Upper lobe of left lung (tissue), 6 donors: ENCODE measurements at regions not wholly inside any gene's neighbourhood (a gene's known extent, or its start where the extent isn't known, plus 50 kb on each side); places are given as distances from the start of the nearest gene placed in this dataset.
A peak's percentile ranks its signal among the peaks of the same experiment; 100 is the strongest.

Experiments
- ATAC-seq, 2 donors: fragments of 200-7000 bp; cut with Tn5 transposase; one replicate each; pipeline ENCODE4 v1.9.1; 2022; ENCODE audit warnings: mild to moderate bottlenecking in 2 of 2, moderate library complexity in 2 of 2; ENCODE audit not compliant: low FRiP score in 2 of 2
- DNase-seq, 2 donors: peaks; one replicate each; pipeline ENCODE4 v3.0.0-alpha.2; 2019 to 2020
- H3K27ac ChIP-seq, 4 donors: fragments of 200-600 bp; sonication (generic); one replicate each; pipeline ENCODE4 v1.5.1; 2016 to 2019
- H3K27me3 ChIP-seq, 4 donors: fragments of 200-600 bp; sonication (generic); one replicate each; pipeline ENCODE4 v1.5.1; 2017 to 2019
- H3K36me3 ChIP-seq, 4 donors: fragments of 200-600 bp; sonication (generic); one replicate each; pipeline ENCODE4 v1.5.1; 2016 to 2019
- H3K4me1 ChIP-seq, 4 donors: fragments of 200-600 bp; sonication (generic); one replicate each; pipeline ENCODE4 v1.5.1; 2018 to 2019
- H3K4me3 ChIP-seq, 4 donors: fragments of 200-600 bp; sonication (generic); one replicate each; pipeline ENCODE4 v1.5.1; 2017 to 2019; ENCODE audit warnings: mild to moderate bottlenecking in 2 of 4, moderate library complexity in 1 of 4
- H3K9me3 ChIP-seq, 4 donors: fragments of 200-600 bp; sonication (generic); one replicate each; pipeline ENCODE4 v1.5.1; 2018 to 2019
- EP300 ChIP-seq, 4 donors: sonication (generic); formaldehyde crosslinking; IDR thresholded peaks; one replicate each; pipeline ENCODE4 v1.5.1; 2017; ENCODE audit warnings: antibody characterized with exemption in 4 of 4, control low read depth in 2 of 4
- POLR2A ChIP-seq, 4 donors: fragments of 450-650 bp; IDR thresholded peaks; one replicate each; pipeline ENCODE4 v1.5.1; 2016 to 2017; ENCODE audit warnings: antibody characterized with exemption in 4 of 4, mild to moderate bottlenecking in 2 of 4
- POLR2AphosphoS5 ChIP-seq, 2 donors: sonication (generic); formaldehyde crosslinking; IDR thresholded peaks; one replicate each; pipeline ENCODE4 v1.5.1; 2017; ENCODE audit warnings: antibody characterized with exemption in 2 of 2
- WGBS, 2 donors: methylation state at CpG; one replicate each; pipeline ENCODE4 v1.1.5; 2017 to 2018; 5-methylcytosine and 5-hydroxymethylcytosine counted together
- TF ChIP-seq, protein P1 (sequence below), 6 experiments: fragments of 450-650 bp in 4 of 6; fragments of 200-600 bp in 2 of 6; sonication (generic) in 2 of 6; IDR thresholded peaks; one replicate each; pipeline ENCODE4 v1.5.1; 2016 to 2019; ENCODE audit warnings: antibody characterized with exemption in 6 of 6
- donor health status: DM: no; HTN: no; CAD: no; lungs with moderate emphysema.
- donor health status: DM: no; HTN: yes; CAD: no; lungs with severe emphysema.

DNA sequence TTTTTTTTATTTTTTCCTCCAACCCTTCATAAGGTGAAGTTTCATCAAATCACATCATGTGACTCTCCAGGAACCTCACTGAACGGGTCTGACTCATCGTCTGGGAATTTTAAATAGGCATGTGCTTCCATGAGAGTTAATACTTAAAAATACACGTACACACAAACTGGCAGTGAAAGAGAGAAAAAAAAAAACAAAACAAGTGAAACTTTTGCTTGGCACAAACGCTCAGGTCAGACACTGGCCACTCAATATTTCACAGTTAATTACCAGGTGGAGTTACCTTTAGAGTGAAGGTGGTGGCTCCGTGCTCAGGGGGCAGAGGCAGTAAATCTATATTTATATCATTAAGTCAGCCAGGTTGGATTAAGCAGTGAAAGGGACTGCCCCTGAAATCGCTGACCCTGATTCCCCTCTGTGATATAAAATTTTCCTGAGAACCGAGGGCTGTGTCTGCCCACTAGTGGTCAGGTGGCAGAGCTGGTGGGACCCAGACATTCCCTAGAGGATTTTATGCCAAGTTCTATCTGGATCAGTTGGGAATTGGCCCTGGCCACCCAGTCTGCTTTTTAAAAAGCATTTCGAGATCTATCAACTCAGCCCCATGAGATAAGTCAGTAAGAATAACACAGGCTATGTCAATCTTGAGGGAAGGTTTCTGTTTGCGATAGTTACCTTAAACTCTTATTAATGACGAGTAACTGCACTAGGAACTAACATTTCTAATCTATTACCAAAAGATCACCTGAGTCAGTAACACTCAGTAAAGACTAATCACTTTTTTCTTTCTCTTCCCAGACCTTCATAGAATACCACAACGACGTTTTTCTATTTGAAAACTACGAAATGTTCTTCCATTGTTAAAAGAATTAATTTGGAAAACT is 259.1 kb downstream of the HDGFL1 start:
- no peaks in the 10 kb centered on the region for H3K36me3 ChIP-seq
- H3K27me3 ChIP-seq, result no peaks in the 10 kb centered on the region
- H3K4me1 ChIP-seq, result peaks cover 4 to 15% (median 11%) of the 10 kb centered on the region in 4 donors
- H3K4me3 ChIP-seq, result peak overlapping the region in 1 of 4 donors; percentile 15
- peak in 1 of 2 donors; percentile 49 for DNase-seq
- 33 to 43% methylated on average over 13 of the region's 13 CpGs for whole genome bisulfite sequencing, 2 donors
- peak in 2 of 4 donors; percentile 18 to 88 for TF ChIP-seq EP300 (IDR thresholded peaks at IDR 0.05)
- no peak for TF ChIP-seq POLR2AphosphoS5 (IDR thresholded peaks at IDR 0.05)
- TF ChIP-seq POLR2A (IDR thresholded peaks at IDR 0.05), result no peak
- TF ChIP-seq, protein P1, sequence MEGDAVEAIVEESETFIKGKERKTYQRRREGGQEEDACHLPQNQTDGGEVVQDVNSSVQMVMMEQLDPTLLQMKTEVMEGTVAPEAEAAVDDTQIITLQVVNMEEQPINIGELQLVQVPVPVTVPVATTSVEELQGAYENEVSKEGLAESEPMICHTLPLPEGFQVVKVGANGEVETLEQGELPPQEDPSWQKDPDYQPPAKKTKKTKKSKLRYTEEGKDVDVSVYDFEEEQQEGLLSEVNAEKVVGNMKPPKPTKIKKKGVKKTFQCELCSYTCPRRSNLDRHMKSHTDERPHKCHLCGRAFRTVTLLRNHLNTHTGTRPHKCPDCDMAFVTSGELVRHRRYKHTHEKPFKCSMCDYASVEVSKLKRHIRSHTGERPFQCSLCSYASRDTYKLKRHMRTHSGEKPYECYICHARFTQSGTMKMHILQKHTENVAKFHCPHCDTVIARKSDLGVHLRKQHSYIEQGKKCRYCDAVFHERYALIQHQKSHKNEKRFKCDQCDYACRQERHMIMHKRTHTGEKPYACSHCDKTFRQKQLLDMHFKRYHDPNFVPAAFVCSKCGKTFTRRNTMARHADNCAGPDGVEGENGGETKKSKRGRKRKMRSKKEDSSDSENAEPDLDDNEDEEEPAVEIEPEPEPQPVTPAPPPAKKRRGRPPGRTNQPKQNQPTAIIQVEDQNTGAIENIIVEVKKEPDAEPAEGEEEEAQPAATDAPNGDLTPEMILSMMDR (IDR thresholded peaks at IDR 0.05), result peak in 5 of 6 experiments; percentile 35 to 51 (median 38)
- H3K27ac ChIP-seq, result peak overlapping the region; percentile 38 to 74 (median 64)
- peak; percentile 88 to 89 for ATAC-seq
- H3K9me3 ChIP-seq, result no peaks in the 10 kb centered on the region

DNA sequence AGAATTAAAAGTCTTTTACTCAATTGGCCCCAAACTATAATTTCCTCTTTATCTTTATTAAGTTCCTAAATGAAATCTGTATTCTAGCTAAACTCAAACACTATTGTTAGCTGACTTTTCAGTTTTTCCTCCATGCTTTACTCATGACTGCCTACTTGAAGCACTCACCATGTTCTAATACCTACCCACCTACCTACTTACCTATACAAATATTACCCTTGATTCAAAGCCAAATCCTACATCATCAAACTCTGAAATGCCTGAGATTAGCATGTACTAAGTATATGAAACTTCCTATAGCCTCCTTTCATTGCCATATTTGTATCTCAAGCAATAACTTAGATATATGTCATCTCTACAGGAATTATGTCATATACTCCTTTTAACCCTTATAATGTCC is 259.7 kb downstream of the HDGFL1 start:
- ATAC-seq (no peak), DNase-seq (no peak)
- no peaks in the 10 kb centered on the region for H3K27me3 ChIP-seq
- no peaks in the 10 kb centered on the region for H3K36me3 ChIP-seq
- H3K27ac ChIP-seq, result peak overlapping the region in 2 of 4 donors; percentile 38 to 74
- H3K9me3 ChIP-seq, result no peaks in the 10 kb centered on the region
- no peak overlapping the region for H3K4me3 ChIP-seq
- peaks cover 4 to 15% (median 11%) of the 10 kb centered on the region in 4 donors for H3K4me1 ChIP-seq
- TF ChIP-seq POLR2A (IDR thresholded peaks at IDR 0.05) (no peak), POLR2AphosphoS5 (IDR thresholded peaks at IDR 0.05) (no peak), EP300 (IDR thresholded peaks at IDR 0.05) (peak in 1 of 4 donors; percentile 45)
- TF ChIP-seq, protein P1 (IDR thresholded peaks at IDR 0.05), result no peak

DNA sequence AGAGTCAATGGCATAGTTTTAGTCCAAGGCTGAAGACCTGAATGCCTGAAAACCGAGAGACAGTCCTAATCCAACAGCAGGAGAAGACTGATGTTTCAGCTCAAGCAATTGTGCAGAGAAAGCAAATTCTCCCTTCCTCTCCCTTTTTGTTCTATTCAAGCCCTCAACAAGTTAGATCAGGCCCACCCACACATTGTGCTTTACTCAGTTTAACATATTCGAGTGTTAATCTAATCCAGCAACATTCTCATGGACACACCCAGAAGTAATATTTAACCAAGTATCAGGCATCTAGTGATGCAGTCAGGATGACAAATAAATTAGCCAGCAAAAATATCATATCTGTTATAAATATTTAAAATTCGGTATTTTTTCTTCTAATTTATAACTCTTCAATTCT is 261.1 kb downstream of the HDGFL1 start:
- WGBS, 2 donors, result 86 to 87% methylated on average over 3 of the region's 3 CpGs
- TF ChIP-seq POLR2AphosphoS5 (IDR thresholded peaks at IDR 0.05) (no peak), EP300 (IDR thresholded peaks at IDR 0.05) (no peak), POLR2A (IDR thresholded peaks at IDR 0.05) (no peak)
- TF ChIP-seq, protein P1 (IDR thresholded peaks at IDR 0.05), result no peak
- H3K9me3 ChIP-seq, result no peaks in the 10 kb centered on the region
- ATAC-seq (no peak), DNase-seq (no peak)
- H3K4me1 ChIP-seq, result peaks cover 4 to 15% (median 11%) of the 10 kb centered on the region in 4 donors
- no peaks in the 10 kb centered on the region for H3K36me3 ChIP-seq
- H3K27me3 ChIP-seq, result no peaks in the 10 kb centered on the region
- H3K27ac ChIP-seq, result no peak overlapping the region
- H3K4me3 ChIP-seq, result no peak overlapping the region

DNA sequence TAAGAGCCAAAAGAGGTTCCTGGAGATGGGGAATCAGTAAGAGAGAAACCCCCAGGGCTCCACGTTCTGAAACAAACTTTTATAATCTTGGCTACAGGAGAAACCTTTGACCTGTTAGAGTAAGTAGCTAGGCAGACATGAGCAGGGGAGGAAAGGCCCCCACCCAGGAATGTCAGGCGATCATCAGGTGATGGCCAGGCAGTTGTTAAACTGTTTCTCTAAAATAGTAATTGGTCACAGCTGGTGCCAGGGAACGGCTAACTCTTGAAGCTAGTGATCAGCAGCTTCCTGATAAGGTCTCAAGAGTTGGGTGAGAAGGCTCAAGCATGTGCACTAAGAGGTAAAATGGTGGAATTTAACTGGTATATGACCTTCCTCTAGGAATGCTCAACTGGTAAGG is 263.8 kb downstream of the HDGFL1 start:
- Histone ChIP-seq H3K27me3 (no peaks in the 10 kb centered on the region), H3K36me3 (no peaks in the 10 kb centered on the region), H3K9me3 (peaks cover 0 to 2% (median under 1%) of the 10 kb centered on the region in 4 donors), H3K4me1 (peaks cover 4 to 7% (median 5%) of the 10 kb centered on the region in 4 donors), H3K4me3 (no peak overlapping the region), H3K27ac (no peak overlapping the region)
- DNase-seq (no peak), ATAC-seq (no peak)
- no peak for TF ChIP-seq EP300 (IDR thresholded peaks at IDR 0.05)
- TF ChIP-seq, protein P1 (IDR thresholded peaks at IDR 0.05), result no peak
- TF ChIP-seq POLR2AphosphoS5 (IDR thresholded peaks at IDR 0.05), result no peak
- TF ChIP-seq POLR2A (IDR thresholded peaks at IDR 0.05), result no peak
- 64 to 68% methylated on average over 3 of the region's 3 CpGs for WGBS, 2 donors
